Kidney epithelial cell (primary cell): ENCODE measurements at regions not wholly inside any gene's neighbourhood (a gene's known extent, or its start where the extent isn't known, plus 50 kb on each side); places are given as distances from the start of the nearest gene placed in this dataset.

Experiments used
- DNase-seq: peaks from one replicate; pipeline ENCODE4 v3.0.0-alpha.2; 2010; ENCODE audit warnings: low read depth
- H3K27me3 ChIP-seq: 2 replicates; pipeline ENCODE4 v1.6.0; 2011; ENCODE audit warnings: low read length; ENCODE audit not compliant: control insufficient read depth, insufficient read depth
- H3K36me3 ChIP-seq: 2 replicates; pipeline ENCODE4 v1.5.1; 2011; ENCODE audit warnings: low read length; ENCODE audit not compliant: control insufficient read depth, insufficient read depth
- H3K4me3 ChIP-seq: 2 replicates; pipeline ENCODE4 v1.5.1; 2011; ENCODE audit warnings: low read depth, mild to moderate bottlenecking, control low read depth, low read length
- TF ChIP-seq, protein P1 (sequence below): IDR thresholded peaks from 2 replicates; pipeline ENCODE4 v1.5.1; 2011; ENCODE audit warnings: mild to moderate bottlenecking, moderate library complexity, low read length, control low read depth, inconsistent platforms; ENCODE audit not compliant: insufficient read depth, poor library complexity, severe bottlenecking

DNA sequence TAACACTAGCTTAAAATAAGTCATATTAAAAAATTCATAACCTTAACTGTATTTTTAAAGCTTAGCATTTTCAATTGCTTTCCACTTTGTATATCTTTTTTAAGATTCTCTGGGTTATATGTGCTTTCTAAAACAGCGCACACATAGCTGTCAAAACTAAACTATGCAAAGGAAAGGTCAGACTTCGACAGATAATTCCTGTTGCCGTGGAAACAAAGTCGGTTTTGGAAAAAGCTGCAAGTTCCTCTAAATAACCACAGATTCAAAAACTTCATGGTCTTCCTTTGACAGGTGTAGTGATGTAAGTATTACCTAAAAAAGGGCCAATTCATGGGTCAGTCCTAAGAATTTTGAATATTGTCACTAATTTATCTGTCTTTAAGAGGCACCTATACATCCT, 249.6 kb upstream of the TFPI start:
- DNase-seq, result no peak
- TF ChIP-seq, protein P1, sequence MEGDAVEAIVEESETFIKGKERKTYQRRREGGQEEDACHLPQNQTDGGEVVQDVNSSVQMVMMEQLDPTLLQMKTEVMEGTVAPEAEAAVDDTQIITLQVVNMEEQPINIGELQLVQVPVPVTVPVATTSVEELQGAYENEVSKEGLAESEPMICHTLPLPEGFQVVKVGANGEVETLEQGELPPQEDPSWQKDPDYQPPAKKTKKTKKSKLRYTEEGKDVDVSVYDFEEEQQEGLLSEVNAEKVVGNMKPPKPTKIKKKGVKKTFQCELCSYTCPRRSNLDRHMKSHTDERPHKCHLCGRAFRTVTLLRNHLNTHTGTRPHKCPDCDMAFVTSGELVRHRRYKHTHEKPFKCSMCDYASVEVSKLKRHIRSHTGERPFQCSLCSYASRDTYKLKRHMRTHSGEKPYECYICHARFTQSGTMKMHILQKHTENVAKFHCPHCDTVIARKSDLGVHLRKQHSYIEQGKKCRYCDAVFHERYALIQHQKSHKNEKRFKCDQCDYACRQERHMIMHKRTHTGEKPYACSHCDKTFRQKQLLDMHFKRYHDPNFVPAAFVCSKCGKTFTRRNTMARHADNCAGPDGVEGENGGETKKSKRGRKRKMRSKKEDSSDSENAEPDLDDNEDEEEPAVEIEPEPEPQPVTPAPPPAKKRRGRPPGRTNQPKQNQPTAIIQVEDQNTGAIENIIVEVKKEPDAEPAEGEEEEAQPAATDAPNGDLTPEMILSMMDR, result no peak
- Histone ChIP-seq H3K4me3 (no peak overlapping the region), H3K27me3 (no peaks in the 10 kb centered on the region), H3K36me3 (no peaks in the 10 kb centered on the region)

DNA sequence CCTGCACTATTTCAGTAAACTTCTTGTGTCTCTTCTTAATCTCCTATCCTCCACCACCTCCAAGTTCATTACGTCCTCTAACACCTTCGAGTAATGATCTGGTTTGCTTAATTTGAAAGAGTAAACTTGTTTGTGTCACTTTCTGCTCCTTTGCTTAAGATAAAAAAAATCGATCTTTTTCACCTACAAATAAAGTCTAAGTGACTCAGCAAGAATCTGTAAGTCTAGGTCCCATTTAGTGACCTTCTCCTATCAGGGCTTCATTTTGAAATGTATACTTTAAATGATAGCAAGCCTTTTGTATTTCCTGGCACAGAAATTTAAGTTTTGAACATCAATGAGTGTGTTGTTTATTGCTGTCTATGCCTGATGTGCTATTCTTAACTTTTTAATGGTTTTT, 260.9 kb upstream of the TFPI start:
- H3K36me3 ChIP-seq, result no peaks in the 10 kb centered on the region
- TF ChIP-seq, protein P1, result no peak
- H3K27me3 ChIP-seq, result no peaks in the 10 kb centered on the region
- no peak for DNase-seq
- no peak overlapping the region for H3K4me3 ChIP-seq

DNA sequence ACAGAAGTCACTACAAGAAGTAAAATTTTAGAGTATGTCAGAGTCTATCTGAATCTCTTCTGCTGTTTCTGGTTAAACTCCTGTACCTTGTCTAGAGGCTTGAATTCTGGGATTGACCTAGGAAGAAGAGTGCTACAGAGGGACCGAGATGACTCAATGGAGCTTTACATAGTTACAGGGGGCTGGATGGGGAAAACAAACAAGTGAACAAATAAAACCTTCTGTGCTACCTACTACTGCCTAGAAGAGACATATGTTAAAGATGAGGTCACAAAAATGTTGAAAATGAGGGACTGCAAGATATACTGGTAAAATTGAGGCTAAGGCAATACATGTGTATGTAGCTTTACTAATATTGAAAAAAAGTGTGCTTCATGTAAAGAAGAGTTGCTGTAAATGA, 265.4 kb upstream of the TFPI start:
- TF ChIP-seq, protein P1, result no peak
- no peak for DNase-seq
- Histone ChIP-seq H3K4me3 (no peak overlapping the region), H3K36me3 (no peaks in the 10 kb centered on the region), H3K27me3 (no peaks in the 10 kb centered on the region)

DNA sequence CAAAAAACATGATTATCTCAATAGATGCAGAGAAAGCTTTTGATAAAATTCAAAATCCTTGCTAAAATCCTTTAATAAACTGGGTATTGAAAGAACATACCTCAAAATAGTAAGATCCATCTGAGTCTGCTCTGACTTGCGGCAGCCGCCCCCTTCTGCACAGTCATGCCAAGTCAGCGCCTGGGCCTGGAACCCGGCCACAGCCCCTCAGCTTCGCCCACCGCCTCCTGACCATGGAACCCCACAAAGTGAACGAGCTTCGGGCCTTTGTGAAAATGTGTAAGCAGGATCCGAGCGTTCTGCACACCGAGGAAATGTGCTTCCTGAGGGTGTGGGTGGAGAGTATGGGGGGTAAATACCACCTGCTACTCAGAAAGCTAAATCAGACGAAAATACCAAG, 270.9 kb upstream of the TFPI start:
- no peaks in the 10 kb centered on the region for H3K27me3 ChIP-seq
- no peak overlapping the region for H3K4me3 ChIP-seq
- DNase-seq, result no peak
- H3K36me3 ChIP-seq, result no peaks in the 10 kb centered on the region
- TF ChIP-seq, protein P1, result no peak

DNA sequence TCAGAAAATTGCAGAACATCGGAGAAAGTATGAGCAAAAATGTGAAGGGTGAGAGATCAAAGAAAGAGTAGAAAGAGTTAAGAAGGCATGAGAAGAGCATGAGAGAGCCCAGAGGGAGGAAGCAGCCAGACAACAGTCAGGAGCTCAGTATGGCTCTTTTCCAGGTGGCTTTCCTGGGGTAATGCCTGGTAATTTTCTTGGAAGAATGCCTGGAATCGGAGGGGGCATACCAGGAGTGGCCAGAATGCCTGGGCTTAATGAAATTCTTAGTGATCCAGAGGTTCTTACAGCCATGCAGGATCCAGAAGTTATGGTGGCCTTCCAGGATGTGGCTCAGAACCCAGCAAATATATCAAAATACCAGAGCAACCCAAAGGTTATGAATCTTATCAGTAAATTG, 271.8 kb upstream of the TFPI start:
- H3K4me3 ChIP-seq, result no peak overlapping the region
- TF ChIP-seq, protein P1, result no peak
- DNase-seq, result no peak
- no peaks in the 10 kb centered on the region for H3K27me3 ChIP-seq
- H3K36me3 ChIP-seq, result no peaks in the 10 kb centered on the region

DNA sequence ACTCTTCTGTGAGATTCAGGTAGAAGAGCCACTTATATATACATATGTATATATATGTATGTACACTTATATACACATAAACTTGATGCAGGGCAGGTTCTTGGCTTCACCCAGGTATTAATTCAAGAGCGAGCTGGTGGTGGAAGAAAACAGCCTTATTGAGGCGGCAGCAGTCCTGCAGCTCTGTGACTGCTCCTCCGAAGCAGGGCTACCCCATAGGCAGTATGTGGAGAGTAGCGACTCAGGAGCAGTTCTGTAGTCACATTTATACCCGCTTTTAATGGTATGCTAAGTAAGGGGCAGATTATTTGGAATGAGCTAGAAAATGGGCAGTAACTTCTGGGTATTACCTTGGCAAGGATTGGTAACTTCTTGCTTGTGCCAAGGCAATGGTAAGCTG, 280.6 kb upstream of the TFPI start:
- TF ChIP-seq, protein P1, result no peak
- no peak for DNase-seq
- no peaks in the 10 kb centered on the region for H3K36me3 ChIP-seq
- no peak overlapping the region for H3K4me3 ChIP-seq
- no peaks in the 10 kb centered on the region for H3K27me3 ChIP-seq
